ENCODE measurements at regions not wholly inside any gene's neighbourhood (a gene's known extent, or its start where the extent isn't known, plus 50 kb on each side); places are given as distances from the start of the nearest gene placed in this dataset.

DNA sequence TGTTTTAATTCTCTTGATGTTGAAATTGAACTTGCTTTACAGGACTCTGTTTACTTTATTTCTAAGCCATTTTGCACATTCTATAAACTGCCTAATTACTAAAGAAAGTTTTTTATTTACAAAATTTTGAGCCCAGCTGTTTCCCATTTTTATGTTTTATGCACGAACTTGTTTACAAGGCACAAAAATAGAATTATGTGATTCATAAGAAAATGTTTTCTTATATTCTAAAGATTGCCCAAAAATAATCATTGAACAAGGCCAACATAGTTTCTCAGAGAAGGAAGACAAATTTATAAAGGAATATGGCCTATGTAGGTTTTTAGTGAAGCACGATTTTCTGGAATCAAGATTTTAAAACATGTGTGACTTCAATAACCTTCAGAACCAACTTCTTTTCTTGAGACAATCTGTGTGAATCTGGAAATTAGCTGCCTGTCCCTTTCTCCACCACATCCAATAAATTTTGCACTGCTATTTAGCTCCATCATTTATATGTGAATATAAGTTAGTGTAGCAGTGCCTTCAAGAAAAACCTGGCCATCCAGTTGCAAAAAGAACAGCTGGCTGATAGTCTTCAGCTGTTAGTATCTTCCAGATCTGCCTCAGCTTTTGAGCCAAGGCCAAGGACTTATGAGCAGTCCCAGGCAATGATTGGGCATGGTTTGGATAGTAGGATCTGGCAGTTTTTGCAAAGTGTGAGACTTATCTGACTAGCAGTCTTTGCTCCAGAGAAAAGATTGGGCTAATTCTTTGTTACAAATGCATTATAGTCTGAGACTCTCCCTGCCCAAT is 253.2 kb upstream of the COL3A1 start (continued):
- TF ChIP-seq ZNF10 (CRISPR knock-in tag; IDR thresholded peaks at IDR 0.05; ENCODE audit: borderline replicate concordance, low read depth) (no peak), ZNF180 (CRISPR knock-in tag; IDR thresholded peaks at IDR 0.05; ENCODE audit: borderline replicate concordance, low read depth) (no peak), PHB2 (IDR thresholded peaks at IDR 0.05; ENCODE audit: partially characterized antibody) (no peak), ZSCAN12 (CRISPR knock-in tag; IDR thresholded peaks at IDR 0.05) (no peak), TSC22D2 (CRISPR knock-in tag; IDR thresholded peaks at IDR 0.05; ENCODE audit: borderline replicate concordance) (no peak), ZNF724P (CRISPR knock-in tag; IDR thresholded peaks at IDR 0.05; ENCODE audit: borderline replicate concordance) (no peak)
- TF ChIP-seq, protein P1, sequence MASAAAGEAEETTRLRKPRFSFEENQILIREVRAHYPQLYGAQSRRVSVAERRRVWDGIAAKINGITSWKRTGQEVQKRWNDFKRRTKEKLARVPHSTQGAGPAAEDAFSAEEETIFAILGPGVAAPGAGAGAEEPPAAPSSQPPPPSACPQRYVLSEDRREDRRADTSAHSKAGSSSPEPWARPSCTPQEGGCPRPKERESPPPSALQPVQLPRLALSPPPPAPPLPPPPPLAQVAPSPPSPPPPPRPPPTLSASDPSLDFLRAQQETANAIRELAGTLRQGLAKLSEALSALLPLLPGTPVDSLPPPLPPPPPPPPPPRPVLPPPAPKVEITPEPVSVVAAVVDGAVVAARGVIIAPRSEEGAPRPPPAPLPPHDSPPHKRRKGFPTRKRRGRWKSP (CRISPR knock-in tag; IDR thresholded peaks at IDR 0.05) = no peak

DNA sequence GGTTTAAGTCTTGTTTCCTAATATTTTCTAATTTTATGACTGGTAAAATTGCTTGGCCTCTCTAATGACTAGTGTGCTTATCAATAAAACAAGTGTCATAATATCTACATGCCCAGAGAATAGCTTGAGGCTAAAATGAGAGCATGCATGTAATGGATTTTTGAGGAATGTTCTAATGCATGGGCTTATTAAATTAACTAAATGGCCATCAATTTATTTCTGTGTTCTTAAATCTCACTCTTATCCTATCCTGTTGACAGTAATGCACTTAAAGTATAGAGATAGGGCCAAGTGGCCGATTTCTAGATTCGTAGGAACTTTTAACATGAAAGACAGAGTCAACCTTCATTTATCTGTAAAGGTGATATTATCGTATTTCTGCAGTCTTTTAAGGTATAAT is 252.4 kb upstream of the COL3A1 start:
- ChIA-PET CTCF (ENCODE audit: low intra/inter-chr PET ratio, low total read pairs) (no interaction called here), POLR2A (no interaction called here)
- BruUV-seq (replicated peaks) = no TSS peak
- no peak overlapping the region for H3K9ac ChIP-seq (ENCODE audit: insufficient read depth, low read depth, low read length)
- intact Hi-C loops (cut with micrococcal nuclease; ENCODE audit: unreplicated experiment) (no loop called here), in situ Hi-C loops (cut with HindIII; ENCODE audit: extremely low pct_ligation_motif_present, low pct_unique_long_range_greater_than_20kb) (no loop called here)
- H3K79me2 ChIP-seq (ENCODE audit: insufficient read depth, low read length) = no peaks in the 10 kb centered on the region
- TF ChIP-seq ZSCAN30 (CRISPR knock-in tag; IDR thresholded peaks at IDR 0.05) (no peak), PPARG (CRISPR knock-in tag; conservative IDR thresholded peaks at IDR 0.05) (no peak), CCAR2 (optimal IDR thresholded peaks at IDR 0.05; ENCODE audit: low read depth, low read length) (no peak)
- no peak for FAIRE-seq
- H4K20me1 ChIP-seq (ENCODE audit: insufficient read depth, low read length) = no peaks in the 10 kb centered on the region
- no peak overlapping the region for H3K4me2 ChIP-seq (ENCODE audit: low read depth, low read length)
- no peak overlapping the region for H2AFZ ChIP-seq (ENCODE audit: low read length)
- no peaks in the 10 kb centered on the region for H3K4me1 ChIP-seq (ENCODE audit: insufficient read depth, low read length)
- ATAC-seq = no peak
- no peaks in the 10 kb centered on the region for H3K27me3 ChIP-seq (ENCODE audit: control insufficient read depth in 1 of 2, insufficient read depth in 2 of 2, low read length in 2 of 2)
- H3K27ac ChIP-seq (ENCODE audit: extremely low read length, insufficient read depth, low read length) = no peak overlapping the region
- WGBS (ENCODE audit: low lambda C conversion rate) = 2% methylated on average over 3 of the region's 3 CpGs
- H3K9me3 ChIP-seq (ENCODE audit: low read length) = no peaks in the 10 kb centered on the region
- no peak overlapping the region for H3K4me3 ChIP-seq (replicated peaks in 1 of 3; ENCODE audit: insufficient read depth in 1 of 3, low read depth in 2 of 3, low read length in 3 of 3)
- no peaks in the 10 kb centered on the region for H3K36me3 ChIP-seq (replicated peaks in 1 of 2; ENCODE audit: control insufficient read depth in 1 of 2, insufficient read depth in 2 of 2, low read length in 2 of 2)
- no peak for DNase-seq (ENCODE audit: low spot score)
